ENCODE measurements at regions not wholly inside any gene's neighbourhood (a gene's known extent, or its start where the extent isn't known, plus 50 kb on each side); places are given as distances from the start of the nearest gene placed in this dataset.

GRCh38 chr9:94160594-94161501 is 76.6 kb downstream of the PTPDC1 start:
- TF ChIP-seq POLR2A (IDR thresholded peaks at IDR 0.05), result no peak
- TF ChIP-seq POLR2AphosphoS5 (IDR thresholded peaks at IDR 0.05), result no peak
